ENCODE measurements at regions not wholly inside any gene's neighbourhood (a gene's known extent, or its start where the extent isn't known, plus 50 kb on each side); places are given as distances from the start of the nearest gene placed in this dataset.

DNA sequence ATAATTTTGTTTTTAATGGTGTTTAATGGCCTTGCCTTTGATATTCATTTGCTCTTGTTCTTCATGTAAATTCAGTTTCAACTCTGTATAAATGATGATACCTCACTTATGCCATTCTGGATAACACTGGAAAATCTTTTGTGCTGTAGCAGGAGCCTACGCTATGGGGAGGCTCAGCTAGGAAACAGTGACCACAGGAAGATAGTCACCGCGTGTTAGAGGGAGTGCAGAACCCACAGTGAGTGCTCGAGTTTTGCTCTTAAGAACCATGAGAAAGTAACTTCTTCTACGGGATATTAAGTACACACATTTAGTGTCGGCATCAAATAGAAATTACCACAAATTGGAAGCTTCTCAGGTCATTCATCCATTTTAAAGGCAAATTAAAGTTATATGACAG is 143.9 kb downstream of the IRX2 start:
- DNase-seq (ENCODE audit: low spot score), result no peak
- no peak for FAIRE-seq

DNA sequence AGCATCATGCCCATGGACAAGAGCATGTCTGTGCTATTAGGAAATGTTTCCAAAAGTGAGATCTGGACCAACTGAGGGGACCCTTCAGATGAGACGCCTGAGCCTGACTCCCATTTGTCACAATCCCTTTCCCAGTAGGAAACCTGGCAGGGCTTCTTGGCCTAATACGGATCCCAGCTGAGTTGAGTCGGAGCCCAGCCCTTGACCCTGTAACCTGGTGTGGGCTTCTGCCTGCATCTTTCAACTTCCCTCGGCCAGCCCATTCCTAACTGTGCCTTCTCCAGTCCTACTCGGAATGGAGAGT is 148.3 kb downstream of the IRX2 start:
- DNase-seq (ENCODE audit: low spot score) (no peak), FAIRE-seq (no peak)

DNA sequence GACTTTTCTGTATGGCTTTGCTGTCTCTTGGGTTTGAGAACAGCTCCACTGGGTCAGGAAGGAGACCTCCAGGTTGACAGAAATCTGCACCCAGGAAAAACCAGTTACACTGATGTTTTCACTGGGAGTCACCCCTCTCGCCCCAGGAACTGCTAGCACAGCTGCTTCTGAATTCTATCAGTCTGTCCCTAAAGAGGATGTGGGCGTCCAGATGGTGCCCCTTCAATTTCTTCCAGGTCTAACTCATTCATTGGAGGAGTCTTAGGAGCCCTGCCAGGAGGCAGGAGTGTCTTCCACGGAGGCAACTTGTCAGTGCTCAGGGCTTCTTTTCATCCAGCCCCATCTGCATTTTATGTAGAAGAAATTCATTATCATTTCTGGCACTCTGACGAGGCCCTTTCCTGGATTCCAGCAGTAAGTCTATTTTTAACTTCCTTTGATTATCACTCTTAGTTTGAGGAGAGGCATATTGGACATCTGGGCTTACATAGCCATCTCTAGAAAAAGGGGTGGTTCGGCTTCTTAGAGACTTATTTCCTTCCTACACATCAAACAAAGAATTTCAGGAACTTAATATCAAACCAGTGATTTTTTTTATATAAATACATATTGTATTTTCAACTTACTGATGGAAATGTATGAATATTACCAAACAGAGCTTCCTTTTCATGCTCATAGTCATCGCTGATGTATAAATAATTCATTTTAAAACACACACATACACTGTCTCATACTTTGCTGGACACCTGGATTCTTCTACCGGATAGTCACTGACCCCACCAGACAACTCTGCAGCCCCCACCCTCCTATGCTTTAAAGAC is 148.8 kb downstream of the IRX2 start:
- DNase-seq (ENCODE audit: low spot score) (no peak), FAIRE-seq (no peak)

DNA sequence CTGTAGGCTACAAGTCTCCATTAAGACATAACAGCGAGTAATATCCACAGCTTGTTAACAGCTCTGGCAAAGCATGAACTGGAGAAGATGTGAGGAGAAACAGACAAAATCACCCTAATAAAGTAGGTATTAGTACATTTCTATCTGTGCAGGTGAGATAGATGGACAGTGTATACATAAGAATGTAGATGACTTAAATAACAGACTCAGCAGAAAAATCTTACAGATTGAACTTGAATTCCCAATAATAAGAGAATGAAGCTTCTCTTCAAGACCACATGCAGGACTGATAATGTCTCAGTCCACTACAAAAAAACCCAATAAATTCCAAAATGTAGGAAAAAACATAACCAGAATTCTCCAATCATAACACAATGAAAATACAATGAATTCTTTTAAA is 153.0 kb downstream of the IRX2 start:
- FAIRE-seq, result no peak

DNA sequence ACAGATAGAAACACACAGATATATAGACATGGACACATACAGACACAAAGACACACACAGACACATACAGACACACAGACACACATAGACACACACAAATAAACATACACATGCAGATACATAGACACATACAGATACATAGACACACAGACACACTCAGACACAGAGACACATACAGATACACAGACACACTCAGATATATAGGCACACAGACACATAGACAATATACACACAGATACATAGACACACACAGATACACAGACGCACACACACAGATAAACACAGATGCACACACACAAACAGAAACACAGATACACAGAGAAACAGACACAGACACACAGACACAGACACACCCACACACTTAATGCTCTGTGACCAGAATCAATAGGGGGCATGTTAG is 156.8 kb downstream of the IRX2 start:
- no peak for DNase-seq (ENCODE audit: low spot score)
- no peak for FAIRE-seq

More for the DNA sequence above, 153.0 kb downstream of the IRX2 start:
- no peak for DNase-seq (ENCODE audit: low spot score)

DNA sequence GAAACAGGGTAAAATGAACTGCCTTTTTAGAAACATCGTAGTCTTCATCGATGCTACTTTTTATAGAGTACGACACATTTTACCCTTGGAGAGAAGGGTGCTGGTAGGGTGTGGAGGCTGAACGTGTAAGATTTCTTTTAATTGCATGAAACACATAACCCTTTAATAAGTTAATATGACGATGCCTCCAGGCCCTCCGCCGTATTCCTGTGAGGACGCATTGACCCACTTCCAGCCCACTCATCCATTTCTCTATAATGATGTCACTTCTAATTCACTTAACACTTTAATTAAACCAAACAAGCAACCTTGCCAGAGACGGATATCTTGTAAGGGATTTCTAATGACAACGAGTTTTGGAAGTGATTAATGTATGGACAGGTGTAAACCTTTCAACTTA is 158.7 kb downstream of the IRX2 start:
- no peak for FAIRE-seq

DNA sequence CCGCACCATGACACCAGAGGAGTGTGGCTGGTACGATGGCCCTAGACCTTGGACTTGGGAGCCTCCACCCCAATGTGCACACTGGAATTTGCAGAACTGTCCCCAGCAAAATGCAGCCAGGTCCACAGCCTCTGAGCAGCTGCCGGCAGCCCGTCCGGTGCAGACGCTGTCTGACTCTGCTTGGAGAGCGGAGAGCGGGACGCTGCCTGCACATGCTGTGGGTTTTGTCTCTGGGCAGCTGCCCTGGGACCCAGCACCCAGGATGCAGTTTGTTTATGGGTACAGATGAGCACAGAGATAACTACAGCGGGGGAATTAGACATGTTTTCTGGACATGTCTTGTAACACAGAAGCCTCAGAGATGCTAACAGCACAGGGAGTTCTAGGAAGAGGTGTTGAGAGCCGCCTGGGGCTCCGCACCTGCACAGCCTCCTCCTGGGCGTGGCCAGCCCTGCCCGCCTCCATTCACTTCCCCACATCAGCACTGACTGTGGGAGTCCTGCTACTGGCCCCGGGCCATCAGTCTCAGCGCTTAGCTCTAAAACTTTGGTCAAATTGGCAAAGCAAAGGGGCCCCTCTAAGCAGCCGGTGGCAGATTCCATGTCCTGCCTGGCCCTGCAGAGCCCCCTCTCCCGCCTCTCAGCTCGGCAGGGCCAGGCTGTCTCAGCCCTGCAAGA is 159.6 kb downstream of the IRX2 start:
- FAIRE-seq (no peak), DNase-seq (ENCODE audit: low spot score) (no peak)

More for the DNA sequence above, 158.7 kb downstream of the IRX2 start:
- DNase-seq (ENCODE audit: low spot score), result no peak

DNA sequence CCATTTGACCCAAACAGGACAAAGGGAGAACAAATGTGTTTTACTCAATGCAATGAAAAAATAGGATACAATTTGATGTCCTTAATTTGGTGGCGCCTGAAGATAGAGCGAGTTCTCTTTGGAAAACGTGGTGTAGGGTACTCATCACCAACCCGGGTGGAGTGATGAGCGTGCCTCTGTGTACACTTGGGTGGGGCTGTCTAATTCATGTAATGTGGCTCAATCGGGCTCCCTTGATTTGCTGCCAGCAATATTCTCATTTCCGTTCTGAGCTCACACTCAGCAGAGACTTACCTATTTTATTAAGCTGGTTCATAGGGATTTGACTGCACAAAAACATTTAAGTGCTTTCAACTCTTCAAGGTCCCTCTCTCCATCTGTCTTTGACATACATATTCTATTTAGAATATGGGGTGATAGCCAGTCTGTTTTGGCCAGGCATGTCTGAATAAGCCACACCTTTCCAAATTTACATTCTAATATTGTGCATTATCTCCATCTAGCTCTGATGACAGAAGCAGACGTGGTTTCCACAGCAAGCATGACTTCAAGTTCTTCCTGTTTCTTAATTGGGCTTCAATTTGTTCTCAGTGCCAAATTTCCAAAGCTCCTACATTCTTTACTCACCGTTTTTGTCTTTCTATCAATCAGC is 162.5 kb downstream of the IRX2 start:
- no peak for DNase-seq (ENCODE audit: low spot score)
- FAIRE-seq, result no peak

DNA sequence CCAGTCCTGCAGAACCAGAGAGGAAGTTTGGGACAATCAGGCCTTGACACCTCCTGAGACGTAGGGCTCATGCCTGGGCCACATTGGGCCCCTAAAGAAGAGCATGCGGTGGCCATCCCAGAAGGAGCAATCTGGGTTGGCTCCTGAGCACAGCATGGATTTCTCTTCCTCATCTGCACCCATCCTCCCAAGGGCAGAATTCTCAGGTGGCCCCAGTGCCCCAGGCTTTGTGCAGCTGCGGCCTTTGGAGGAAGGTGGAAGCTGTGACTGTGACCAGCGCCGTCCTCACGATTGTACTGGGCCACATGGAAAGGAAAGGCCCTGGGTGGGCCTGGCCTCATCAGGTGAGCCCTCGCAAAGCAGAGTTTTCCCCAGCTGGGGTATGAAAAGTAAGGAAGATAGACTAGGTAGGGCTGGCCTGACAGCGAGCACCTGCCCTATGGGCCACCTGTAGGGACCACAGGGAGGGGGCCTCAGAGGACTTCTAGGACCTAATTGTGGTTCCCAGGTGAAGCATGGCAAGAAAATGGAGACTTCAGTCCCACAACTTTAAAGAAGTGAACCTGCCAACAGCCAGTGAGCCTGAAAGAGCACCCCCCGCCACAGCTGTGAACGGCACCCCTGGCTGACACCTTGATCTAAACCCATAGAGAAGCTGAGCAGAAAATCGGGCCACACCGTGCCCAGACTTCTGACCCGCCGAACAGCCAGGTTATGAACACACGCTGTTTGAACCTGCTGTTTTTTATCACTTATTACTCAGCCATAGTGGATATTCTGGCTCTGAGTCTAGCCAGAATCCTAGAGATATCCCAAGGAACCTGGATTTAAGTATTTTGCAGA is 164.1 kb downstream of the IRX2 start:
- FAIRE-seq (no peak), DNase-seq (ENCODE audit: low spot score) (no peak)

DNA sequence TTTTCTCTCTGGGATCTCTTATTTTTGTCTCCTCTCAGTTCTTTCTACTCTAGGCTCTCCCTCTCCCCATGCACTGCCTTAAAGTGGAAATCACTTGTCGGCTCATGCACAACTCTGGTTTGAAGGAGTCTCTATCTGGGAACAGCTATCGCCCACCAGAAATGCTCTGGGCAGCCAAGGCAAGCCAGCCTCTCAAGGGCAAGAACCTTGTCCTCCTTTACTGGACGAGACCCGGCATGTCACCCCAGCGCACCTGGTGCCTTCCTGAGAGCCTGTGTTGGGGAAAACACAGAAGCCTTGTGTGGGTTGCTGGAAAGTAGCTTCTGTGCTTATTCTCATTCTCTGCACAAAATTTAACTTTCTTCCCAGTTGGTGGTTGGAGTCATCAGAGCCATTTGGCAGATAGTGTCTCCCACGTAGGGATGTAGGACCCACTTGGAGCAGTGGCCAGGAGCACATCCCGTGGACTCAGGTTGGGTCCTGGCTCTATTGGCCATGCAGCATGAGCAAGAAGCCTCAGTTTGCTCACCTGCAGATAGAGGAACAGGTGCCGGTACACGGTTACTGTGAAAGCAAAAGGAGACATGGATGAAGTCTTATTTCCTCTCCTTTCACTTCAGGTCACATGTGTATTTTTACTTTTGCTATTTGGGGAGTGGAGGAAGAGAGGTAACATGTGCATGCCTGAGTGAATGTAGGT is 165.3 kb downstream of the IRX2 start:
- DNase-seq (ENCODE audit: low spot score) (no peak), FAIRE-seq (no peak)

DNA sequence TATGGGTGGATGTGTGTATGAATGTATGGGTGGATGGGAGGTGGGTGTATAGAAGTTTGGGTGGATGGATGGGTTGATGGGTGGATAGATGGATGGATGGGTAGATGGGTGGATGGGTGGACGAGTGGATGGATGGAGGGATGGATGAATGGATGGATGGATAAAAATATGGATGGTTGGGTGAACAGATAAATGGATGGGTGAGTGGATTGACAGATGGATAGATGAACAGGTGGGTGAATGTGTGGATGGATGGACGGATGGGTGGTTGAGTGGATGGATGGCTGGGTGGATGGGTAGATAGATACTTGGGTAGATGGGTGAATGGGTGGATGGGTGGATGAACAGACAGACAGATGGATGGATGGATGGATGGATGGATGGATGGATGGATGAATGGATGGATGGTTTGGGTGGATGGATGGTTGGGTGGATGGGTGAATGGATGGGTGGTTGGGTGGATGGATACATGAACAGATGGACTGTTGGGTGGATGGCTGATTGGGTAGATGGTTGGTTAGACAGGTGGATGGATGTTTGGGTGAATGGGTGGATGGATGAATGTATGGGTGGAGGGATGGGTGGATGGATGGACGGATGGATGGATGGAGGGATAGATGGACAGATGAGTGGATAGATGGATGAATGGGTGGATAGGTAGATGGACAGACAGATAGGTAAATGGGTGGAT is 166.8 kb downstream of the IRX2 start:
- DNase-seq (ENCODE audit: low spot score) (no peak), FAIRE-seq (no peak)

DNA sequence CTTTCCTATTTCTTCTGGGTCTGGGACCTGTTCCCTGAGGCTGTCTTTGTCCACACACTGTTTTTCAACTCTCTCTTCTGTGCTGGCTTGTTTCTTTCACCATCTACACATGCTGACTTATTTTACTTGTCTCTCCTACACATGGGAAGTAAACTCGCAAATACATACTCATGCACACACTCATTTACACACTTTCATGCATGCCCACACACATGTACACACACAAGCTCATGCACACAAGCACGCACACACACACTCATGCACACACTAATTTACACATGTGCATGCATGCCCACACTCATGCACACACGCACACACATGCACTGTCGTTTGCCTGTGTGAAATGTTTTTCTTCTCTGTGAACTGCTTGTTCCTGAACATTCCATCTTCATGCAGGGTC is 169.0 kb downstream of the IRX2 start:
- FAIRE-seq, result no peak
- no peak for DNase-seq (ENCODE audit: low spot score)

DNA sequence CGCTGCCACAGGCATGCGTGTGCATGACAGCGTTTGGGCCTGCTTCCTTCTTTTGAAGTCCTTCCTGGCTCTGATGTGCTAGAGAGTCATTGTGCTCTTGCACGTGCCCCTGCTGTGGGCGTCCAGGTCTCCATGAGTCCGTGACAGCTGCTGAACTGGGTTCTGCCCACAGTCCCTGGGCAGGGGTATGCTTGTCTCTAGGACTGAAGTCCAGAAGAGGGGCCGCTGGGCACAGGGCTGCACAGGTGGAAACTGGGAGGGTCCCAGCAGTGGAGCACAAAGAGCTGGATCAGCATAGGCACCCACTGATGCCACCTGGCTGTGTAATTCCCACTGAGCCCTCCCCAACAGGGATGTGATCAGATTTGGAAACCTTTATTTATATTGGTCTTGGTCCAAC is 169.4 kb downstream of the IRX2 start:
- FAIRE-seq, result no peak
- no peak for DNase-seq (ENCODE audit: low spot score)

DNA sequence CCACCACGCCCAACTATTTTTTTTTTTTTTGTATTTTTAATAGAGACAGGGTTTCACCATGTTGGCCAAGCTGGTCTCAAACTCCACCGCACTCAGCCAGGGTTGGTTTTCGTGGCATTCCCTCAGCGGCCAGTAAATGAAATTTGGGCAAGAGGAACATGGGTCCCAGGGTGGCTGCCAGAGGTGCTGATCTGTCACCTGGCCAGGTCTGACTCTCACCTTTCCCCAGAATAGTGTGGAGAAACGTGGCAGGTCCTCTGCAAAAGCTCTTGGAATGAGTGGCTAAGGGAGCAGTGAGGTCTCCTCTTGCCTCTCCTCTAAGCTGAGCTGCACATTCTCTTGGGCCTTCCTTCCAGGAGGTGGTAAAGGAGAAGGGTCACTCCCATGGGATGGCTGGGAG is 170.1 kb downstream of the IRX2 start:
- FAIRE-seq (no peak), DNase-seq (ENCODE audit: low spot score) (no peak)

DNA sequence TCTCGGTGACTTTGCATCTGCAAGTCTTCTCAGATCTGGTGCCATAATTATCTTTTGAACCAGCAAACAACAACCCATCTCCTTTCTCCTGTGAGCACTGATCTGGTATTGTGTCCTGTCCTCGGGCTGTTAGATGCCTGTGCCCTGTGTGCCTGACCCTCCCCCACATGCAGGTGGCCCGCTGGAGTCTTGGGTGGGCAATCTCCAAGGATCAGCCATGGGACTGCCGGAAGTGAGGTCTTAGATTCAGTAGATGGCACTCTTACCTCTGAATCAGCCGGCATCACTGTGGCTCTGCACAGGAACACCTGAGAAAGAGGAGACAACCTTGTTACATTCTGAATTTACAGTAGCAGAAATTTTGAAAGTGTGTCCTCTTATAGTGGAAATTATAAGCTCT is 172.4 kb downstream of the IRX2 start:
- FAIRE-seq (no peak), DNase-seq (ENCODE audit: low spot score) (no peak)

DNA sequence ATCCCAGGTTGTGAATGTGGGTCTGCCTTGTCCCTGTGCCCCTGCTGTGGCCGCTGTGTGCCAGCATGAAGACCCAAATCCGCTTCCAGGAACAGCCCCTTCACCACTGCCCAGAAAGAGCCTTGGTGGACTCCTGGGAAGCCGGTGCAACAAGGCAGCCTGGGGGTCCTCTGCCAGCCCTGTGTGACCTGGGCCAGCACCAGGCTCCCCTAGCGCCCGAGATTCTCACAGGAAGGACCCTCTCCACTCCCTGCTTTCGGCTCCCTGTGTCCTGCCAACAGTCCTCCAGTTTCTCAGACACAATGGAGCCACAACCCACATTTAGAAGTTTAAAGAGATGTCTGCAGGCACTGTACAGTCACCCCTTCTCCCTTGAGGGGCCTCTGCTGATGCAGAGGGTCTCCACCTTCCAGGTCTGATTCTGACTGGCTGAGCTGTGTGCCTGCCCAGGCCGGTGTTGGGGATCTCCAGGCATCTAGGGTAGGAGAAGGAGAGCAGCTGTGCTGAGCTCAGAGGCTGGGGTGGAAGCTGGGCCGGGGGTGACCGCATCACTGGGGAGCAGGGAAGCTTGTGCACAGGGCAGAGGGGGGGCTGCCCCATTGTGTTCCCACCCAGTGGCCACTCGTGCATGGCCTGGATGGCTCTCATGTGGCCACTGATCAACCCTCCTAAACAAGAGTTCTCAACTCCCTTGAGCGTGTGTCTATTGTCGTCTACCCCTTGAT is 174.0 kb downstream of the IRX2 start:
- no peak for DNase-seq (ENCODE audit: low spot score)
- FAIRE-seq, result no peak

DNA sequence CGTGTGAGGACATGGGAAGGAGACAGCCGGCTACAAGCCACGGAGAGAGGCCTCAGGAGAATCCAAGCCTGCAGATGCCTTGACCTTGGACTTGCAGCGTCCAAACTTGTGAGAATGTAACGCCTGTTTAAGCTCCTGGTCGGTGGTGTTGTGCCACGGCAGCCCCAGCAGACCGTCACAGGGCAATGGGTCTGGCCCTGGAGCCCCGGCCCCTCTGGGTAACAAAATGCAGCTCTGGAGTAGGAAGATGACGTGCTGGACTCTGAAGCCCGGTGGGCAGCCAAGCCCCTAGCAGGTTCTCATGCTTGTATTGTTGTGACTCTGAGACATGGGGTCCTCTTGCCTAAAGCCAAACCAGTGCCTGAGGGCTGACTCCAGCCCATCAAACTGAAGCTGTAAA is 174.7 kb downstream of the IRX2 start:
- DNase-seq (ENCODE audit: low spot score) (no peak), FAIRE-seq (no peak)

DNA sequence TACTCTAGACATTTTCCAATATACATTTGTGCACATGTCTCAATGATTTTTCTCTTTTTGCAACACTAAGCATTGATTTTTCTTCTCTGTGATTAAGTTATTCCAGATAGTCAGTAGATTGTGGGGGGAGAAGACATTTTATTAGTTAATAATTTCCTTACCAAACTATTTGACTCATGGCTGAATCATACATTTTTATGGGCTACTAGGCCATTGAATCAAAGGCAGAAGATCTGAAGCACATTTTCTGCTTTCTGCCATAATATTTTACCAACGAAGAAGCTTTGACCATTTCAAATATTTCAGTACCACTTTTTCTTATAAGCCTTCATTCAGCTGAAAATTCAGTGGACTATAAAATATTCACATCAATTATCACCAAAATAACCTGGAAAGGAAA is 175.6 kb downstream of the IRX2 start:
- DNase-seq (ENCODE audit: low spot score), result no peak
- FAIRE-seq, result peak; percentile 55

DNA sequence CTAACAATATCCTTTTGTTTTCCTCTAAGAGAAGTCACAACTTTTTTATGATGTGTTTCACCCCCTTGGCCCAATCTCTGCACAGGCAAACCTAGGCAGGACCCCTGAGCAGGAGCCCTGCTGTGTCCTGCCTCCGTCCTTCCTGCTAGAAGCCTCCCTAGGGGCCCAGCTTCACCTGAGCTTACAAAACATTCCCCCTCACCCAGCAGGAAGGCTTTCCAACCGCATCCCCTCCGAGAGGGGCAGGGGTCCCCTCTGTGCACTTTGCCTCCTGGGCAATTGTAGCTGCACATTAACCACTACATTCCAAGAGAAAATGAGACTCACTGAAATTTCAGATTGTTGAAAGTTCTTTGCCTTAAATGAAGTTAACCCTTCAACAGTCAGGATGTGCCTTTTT is 176.2 kb downstream of the IRX2 start:
- no peak for DNase-seq (ENCODE audit: low spot score)
- FAIRE-seq, result no peak

DNA sequence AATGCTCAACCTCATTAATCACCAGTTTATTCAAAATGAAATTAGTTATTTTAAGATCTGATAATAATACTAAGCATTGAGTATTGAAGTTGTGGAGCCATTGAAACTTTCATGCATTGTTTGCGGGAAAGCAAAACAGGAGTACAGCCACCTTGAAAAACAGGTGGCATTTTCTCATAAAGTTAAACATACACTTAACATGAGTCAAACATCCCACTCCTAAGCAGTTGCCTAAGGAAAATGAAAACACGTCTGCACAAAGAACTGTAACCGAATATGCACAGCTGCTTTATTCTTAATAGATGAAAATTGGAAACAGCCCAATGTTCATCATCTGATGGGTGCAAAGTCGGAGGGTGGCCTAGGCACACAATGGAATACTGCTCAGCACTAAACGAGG is 177.3 kb downstream of the IRX2 start:
- DNase-seq (ENCODE audit: low spot score), result no peak

More for the DNA sequence above, 177.3 kb downstream of the IRX2 start:
- FAIRE-seq, result no peak

Data from RCC 7860 (cell line).